ENCODE measurements at regions not wholly inside any gene's neighbourhood (a gene's known extent, or its start where the extent isn't known, plus 50 kb on each side); places are given as distances from the start of the nearest gene placed in this dataset.

DNA sequence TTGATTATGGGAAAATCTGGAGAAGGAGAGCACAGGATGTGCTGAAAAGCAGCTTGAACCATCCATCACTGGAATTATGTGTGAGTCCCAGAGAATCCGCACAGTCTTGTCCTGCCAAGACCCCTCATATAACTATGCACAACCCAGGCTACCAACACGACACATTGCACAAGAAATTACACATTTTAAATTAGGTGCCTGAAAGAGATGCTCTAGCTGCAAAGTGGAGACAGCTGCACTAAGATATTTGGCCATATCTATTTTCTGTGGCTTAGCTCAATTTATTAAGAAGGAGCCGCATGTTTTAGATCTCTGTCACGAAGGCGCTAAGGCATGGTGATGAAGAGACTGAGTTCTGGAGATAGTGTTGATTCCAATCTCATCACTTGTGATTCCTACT lies 1308.4 kb downstream of the CDH8 start:
- intact Hi-C loops (cut with DNase I), result no loop called here
- TF ChIP-seq, protein P1, sequence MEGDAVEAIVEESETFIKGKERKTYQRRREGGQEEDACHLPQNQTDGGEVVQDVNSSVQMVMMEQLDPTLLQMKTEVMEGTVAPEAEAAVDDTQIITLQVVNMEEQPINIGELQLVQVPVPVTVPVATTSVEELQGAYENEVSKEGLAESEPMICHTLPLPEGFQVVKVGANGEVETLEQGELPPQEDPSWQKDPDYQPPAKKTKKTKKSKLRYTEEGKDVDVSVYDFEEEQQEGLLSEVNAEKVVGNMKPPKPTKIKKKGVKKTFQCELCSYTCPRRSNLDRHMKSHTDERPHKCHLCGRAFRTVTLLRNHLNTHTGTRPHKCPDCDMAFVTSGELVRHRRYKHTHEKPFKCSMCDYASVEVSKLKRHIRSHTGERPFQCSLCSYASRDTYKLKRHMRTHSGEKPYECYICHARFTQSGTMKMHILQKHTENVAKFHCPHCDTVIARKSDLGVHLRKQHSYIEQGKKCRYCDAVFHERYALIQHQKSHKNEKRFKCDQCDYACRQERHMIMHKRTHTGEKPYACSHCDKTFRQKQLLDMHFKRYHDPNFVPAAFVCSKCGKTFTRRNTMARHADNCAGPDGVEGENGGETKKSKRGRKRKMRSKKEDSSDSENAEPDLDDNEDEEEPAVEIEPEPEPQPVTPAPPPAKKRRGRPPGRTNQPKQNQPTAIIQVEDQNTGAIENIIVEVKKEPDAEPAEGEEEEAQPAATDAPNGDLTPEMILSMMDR (IDR thresholded peaks at IDR 0.05; ENCODE audit: borderline replicate concordance, extremely low read depth, insufficient read depth), result no peak

DNA sequence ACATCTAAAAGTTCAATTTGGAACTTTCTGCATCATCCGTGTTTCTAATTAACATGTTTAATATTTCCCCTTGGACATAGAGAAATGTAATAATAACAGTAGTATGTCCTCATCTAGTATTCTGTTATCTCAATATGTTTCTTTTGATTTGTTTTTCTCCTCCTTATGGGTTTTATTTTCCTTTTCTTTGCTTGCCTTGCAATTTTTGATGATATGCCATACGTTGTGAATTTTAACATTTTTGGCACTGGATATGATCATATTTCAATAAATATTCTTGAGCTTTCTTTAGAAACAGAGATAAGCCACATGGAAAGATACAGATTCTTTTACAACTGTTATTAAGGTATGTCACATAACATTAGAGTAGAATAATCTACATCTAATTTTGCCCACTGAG lies 1316.2 kb downstream of the CDH8 start:
- no peak overlapping the region for H3K9ac ChIP-seq (ENCODE audit: low read length in 3 of 3)
- no peaks in the 10 kb centered on the region for H3K4me1 ChIP-seq (ENCODE audit: control insufficient read depth in 2 of 3, insufficient read depth in 2 of 3, low read depth in 1 of 3, low read length in 3 of 3)
- TF ChIP-seq, protein P1 (IDR thresholded peaks at IDR 0.05; ENCODE audit: borderline replicate concordance, extremely low read depth, insufficient read depth), result no peak
- H3K27ac ChIP-seq (ENCODE audit: low read depth in 2 of 2, low read length in 2 of 2), result no peak overlapping the region
- no peak overlapping the region for H3K4me3 ChIP-seq (ENCODE audit: low read length in 3 of 3)
- DNase-seq (no peak), FAIRE-seq (no peak)
- peaks cover 0 to 5% (median 0%) of the 10 kb centered on the region in 3 donors for H3K9me3 ChIP-seq (ENCODE audit: control insufficient read depth in 2 of 3, insufficient read depth in 1 of 3, low read length in 3 of 3)
- intact Hi-C loops (cut with DNase I), result no loop called here
- H3K27me3 ChIP-seq (ENCODE audit: control insufficient read depth, insufficient read depth, low read length), result no peaks in the 10 kb centered on the region
- no peaks in the 10 kb centered on the region for H3K36me3 ChIP-seq (ENCODE audit: control insufficient read depth in 2 of 3, insufficient read depth in 3 of 3, low read length in 3 of 3)

More for the DNA sequence above, 1308.4 kb downstream of the CDH8 start:
- H3K4me3 ChIP-seq (ENCODE audit: low read length in 3 of 3), result no peak overlapping the region
- no peak overlapping the region for H3K27ac ChIP-seq (ENCODE audit: low read depth in 2 of 2, low read length in 2 of 2)
- DNase-seq (no peak), FAIRE-seq (no peak)
- H3K36me3 ChIP-seq (ENCODE audit: control insufficient read depth in 2 of 3, insufficient read depth in 3 of 3, low read length in 3 of 3), result no peaks in the 10 kb centered on the region
- H3K27me3 ChIP-seq (ENCODE audit: control insufficient read depth, insufficient read depth, low read length), result no peaks in the 10 kb centered on the region
- H3K4me1 ChIP-seq (ENCODE audit: control insufficient read depth in 2 of 3, insufficient read depth in 2 of 3, low read depth in 1 of 3, low read length in 3 of 3), result no peaks in the 10 kb centered on the region
- no peak overlapping the region for H3K9ac ChIP-seq (ENCODE audit: low read length in 3 of 3)
- no peaks in the 10 kb centered on the region for H3K9me3 ChIP-seq (ENCODE audit: control insufficient read depth in 2 of 3, insufficient read depth in 1 of 3, low read length in 3 of 3)

DNA sequence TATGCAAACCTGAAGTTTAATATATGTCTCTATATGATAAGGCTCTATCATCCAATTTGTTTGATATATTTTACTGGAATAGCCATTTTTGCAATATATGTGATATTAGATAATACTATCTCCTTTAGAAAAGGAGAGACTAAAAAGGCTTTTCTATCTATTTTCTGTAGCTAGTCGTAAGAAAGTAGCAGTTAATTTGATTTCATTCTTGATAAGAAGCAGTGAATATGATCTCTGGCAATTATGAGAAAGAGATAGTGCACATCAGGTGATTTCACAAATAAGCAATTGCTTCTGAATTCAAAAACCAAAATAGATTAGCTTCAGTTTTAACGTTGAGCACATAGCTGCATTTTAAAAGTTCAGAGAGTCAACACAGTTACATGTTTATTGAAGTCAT lies 1318.4 kb downstream of the CDH8 start:
- Histone ChIP-seq H3K27me3 (ENCODE audit: control insufficient read depth, insufficient read depth, low read length) (no peaks in the 10 kb centered on the region), H3K4me3 (ENCODE audit: low read length in 3 of 3) (no peak overlapping the region), H3K27ac (ENCODE audit: low read depth in 2 of 2, low read length in 2 of 2) (no peak overlapping the region), H3K9me3 (ENCODE audit: control insufficient read depth in 2 of 3, insufficient read depth in 1 of 3, low read length in 3 of 3) (peaks cover 0 to 5% (median 0%) of the 10 kb centered on the region in 3 donors), H3K9ac (ENCODE audit: low read length in 3 of 3) (no peak overlapping the region), H3K4me1 (ENCODE audit: control insufficient read depth in 2 of 3, insufficient read depth in 2 of 3, low read depth in 1 of 3, low read length in 3 of 3) (no peaks in the 10 kb centered on the region), H3K36me3 (ENCODE audit: control insufficient read depth in 2 of 3, insufficient read depth in 3 of 3, low read length in 3 of 3) (no peaks in the 10 kb centered on the region)
- DNase-seq (no peak), FAIRE-seq (no peak)
- intact Hi-C loops (cut with DNase I), result no loop called here
- TF ChIP-seq, protein P1 (IDR thresholded peaks at IDR 0.05; ENCODE audit: borderline replicate concordance, extremely low read depth, insufficient read depth), result no peak

DNA sequence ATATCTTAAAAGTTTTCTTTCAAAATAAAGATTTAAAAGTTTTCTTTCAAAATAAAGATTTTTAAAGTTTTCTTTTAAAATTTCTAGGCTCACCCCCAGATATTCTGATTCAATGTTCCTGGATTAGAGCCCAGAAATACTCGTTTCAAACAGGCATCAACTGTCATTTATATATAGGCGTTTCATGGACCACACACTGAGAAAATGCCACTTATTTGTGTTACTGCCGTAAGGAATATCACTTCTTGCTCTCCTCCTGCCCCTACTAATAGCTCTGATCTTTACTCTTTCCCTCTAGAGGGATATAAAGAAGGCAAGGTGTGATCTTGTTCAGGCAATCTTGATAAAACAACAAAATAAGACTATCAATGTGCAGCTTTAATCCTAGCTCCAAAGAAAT lies 1324.1 kb downstream of the CDH8 start:
- Histone ChIP-seq H3K36me3 (ENCODE audit: control insufficient read depth in 2 of 3, insufficient read depth in 3 of 3, low read length in 3 of 3) (no peaks in the 10 kb centered on the region), H3K4me1 (ENCODE audit: control insufficient read depth in 2 of 3, insufficient read depth in 2 of 3, low read depth in 1 of 3, low read length in 3 of 3) (no peaks in the 10 kb centered on the region), H3K9ac (ENCODE audit: low read length in 3 of 3) (no peak overlapping the region), H3K4me3 (ENCODE audit: low read length in 3 of 3) (no peak overlapping the region), H3K27ac (ENCODE audit: low read depth in 2 of 2, low read length in 2 of 2) (no peak overlapping the region), H3K9me3 (ENCODE audit: control insufficient read depth in 2 of 3, insufficient read depth in 1 of 3, low read length in 3 of 3) (no peaks in the 10 kb centered on the region), H3K27me3 (ENCODE audit: control insufficient read depth, insufficient read depth, low read length) (no peaks in the 10 kb centered on the region)
- FAIRE-seq (no peak), DNase-seq (no peak)
- intact Hi-C loops (cut with DNase I), result no loop called here
- TF ChIP-seq, protein P1 (IDR thresholded peaks at IDR 0.05; ENCODE audit: borderline replicate concordance, extremely low read depth, insufficient read depth), result no peak

Measured in kidney (tissue), 13 donors.